ENCODE measurements at regions not wholly inside any gene's neighbourhood (a gene's known extent, or its start where the extent isn't known, plus 50 kb on each side); places are given as distances from the start of the nearest gene placed in this dataset.

GRCh38 chr13:58238972-58239773, 607.6 kb downstream of the PCDH17 start:
- no peak for DNase-seq (ENCODE audit: low read depth in 1 of 2, low spot score in 1 of 2)
- Histone ChIP-seq H3K4me3 (replicated peaks; ENCODE audit: insufficient read depth, low read length) (no peak overlapping the region), H3K27me3 (ENCODE audit: insufficient read depth, poor library complexity, severe bottlenecking) (no peaks in the 10 kb centered on the region), H3K27ac (replicated peaks) (no peak overlapping the region)
- no peak for TF ChIP-seq POLR2AphosphoS5 (IDR thresholded peaks at IDR 0.05; ENCODE audit: low read depth)
- TF ChIP-seq CTCF (IDR thresholded peaks at IDR 0.05; ENCODE audit: insufficient read depth, low read length) = no peak
- no peak for TF ChIP-seq SPI1 (IDR thresholded peaks at IDR 0.05; ENCODE audit: borderline replicate concordance, low read depth)
- TF ChIP-seq REST (IDR thresholded peaks at IDR 0.05; ENCODE audit: insufficient replicate concordance, low read depth) = no peak
- no peak for TF ChIP-seq GABPA (IDR thresholded peaks at IDR 0.05; ENCODE audit: low read depth)

- Histone ChIP-seq H3K27me3 (ENCODE audit: insufficient read depth, poor library complexity, severe bottlenecking) (no peaks in the 10 kb centered on the region), H3K27ac (replicated peaks) (no peak overlapping the region), H3K4me3 (replicated peaks; ENCODE audit: insufficient read depth, low read length) (no peak overlapping the region)
- no peak for DNase-seq (ENCODE audit: low read depth in 1 of 2, low spot score in 1 of 2)
- TF ChIP-seq GABPA (IDR thresholded peaks at IDR 0.05; ENCODE audit: low read depth) (no peak), POLR2AphosphoS5 (IDR thresholded peaks at IDR 0.05; ENCODE audit: low read depth) (no peak), SPI1 (IDR thresholded peaks at IDR 0.05; ENCODE audit: borderline replicate concordance, low read depth) (no peak), CTCF (IDR thresholded peaks at IDR 0.05; ENCODE audit: insufficient read depth, low read length) (no peak), REST (IDR thresholded peaks at IDR 0.05; ENCODE audit: insufficient replicate concordance, low read depth) (no peak)
Observed at GRCh38 chr13:58239774-58240268, 608.3 kb downstream of the PCDH17 start.

- Histone ChIP-seq H3K27me3 (ENCODE audit: insufficient read depth, poor library complexity, severe bottlenecking) (no peaks in the 10 kb centered on the region), H3K27ac (replicated peaks) (no peak overlapping the region), H3K4me3 (replicated peaks; ENCODE audit: insufficient read depth, low read length) (no peak overlapping the region)
- DNase-seq (ENCODE audit: low read depth in 1 of 2, low spot score in 1 of 2) = no peak
- TF ChIP-seq SPI1 (IDR thresholded peaks at IDR 0.05; ENCODE audit: borderline replicate concordance, low read depth) = no peak
- TF ChIP-seq REST (IDR thresholded peaks at IDR 0.05; ENCODE audit: insufficient replicate concordance, low read depth) = no peak
- TF ChIP-seq POLR2AphosphoS5 (IDR thresholded peaks at IDR 0.05; ENCODE audit: low read depth) = no peak
- no peak for TF ChIP-seq GABPA (IDR thresholded peaks at IDR 0.05; ENCODE audit: low read depth)
- TF ChIP-seq CTCF (IDR thresholded peaks at IDR 0.05; ENCODE audit: insufficient read depth, low read length) = no peak
Observed at GRCh38 chr13:58247080-58247479, 615.5 kb downstream of the PCDH17 start.

All from HL-60 (cell line).